GM21786 (cell line): ENCODE measurements at regions not wholly inside any gene's neighbourhood (a gene's known extent, or its start where the extent isn't known, plus 50 kb on each side); places are given as distances from the start of the nearest gene placed in this dataset.

ENCODE experiments used
- ATAC-seq: cut with Tn5 transposase; IDR thresholded peaks from one replicate; pipeline ENCODE4 v1.9.1; 2021; ENCODE audit not compliant: unreplicated experiment

DNA sequence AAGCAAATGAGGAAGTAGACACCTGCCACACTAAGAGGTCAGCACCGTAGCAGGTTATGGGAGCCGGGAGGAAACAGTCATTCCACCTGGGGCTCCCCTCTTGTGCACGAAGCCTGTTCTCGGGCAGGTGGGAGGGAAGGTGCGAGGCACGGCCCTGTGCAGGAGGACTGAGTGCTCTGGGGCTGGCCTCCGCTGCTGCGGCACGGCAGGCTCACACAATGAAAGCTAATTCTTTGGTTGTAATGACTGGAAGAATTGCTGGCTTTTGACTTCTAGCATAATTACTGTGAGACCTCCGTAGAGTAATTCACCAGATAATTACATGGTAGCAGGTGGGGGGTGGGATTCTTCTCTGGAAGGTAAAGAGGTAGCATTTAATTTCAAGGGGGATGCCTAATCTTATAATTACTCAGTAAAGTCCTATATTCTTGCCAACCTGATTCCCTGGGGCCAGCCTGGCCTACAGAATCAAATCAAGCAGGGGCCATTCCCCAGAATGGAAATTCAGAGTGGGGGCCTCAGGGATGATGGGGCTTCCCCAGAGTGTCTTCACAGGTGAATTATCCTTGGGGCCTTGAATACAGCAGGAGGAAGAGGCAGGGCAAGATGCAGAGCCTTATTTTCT is 129.1 kb downstream of the TPRA1 start:
- ATAC-seq, result no peak

DNA sequence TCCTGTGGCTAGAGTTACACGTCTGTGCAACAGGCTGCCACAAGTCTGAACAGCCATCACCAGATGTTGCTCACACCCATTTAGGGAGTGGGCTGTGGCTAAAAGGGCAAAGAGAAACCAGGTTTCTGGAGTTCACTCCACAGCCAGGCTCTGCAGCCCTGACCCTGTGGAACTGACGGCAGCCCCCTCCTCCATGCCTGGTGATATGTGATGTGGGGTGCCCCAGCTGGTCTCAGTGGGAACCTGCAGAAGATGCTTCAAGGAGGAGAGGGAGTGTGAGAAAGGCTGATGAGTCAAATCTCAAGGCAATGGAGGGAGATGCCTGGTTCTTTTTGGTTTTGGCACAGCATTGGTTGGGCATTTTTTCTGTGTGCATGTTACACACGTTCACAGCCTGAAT is 130.6 kb downstream of the TPRA1 start:
- ATAC-seq, result no peak

DNA sequence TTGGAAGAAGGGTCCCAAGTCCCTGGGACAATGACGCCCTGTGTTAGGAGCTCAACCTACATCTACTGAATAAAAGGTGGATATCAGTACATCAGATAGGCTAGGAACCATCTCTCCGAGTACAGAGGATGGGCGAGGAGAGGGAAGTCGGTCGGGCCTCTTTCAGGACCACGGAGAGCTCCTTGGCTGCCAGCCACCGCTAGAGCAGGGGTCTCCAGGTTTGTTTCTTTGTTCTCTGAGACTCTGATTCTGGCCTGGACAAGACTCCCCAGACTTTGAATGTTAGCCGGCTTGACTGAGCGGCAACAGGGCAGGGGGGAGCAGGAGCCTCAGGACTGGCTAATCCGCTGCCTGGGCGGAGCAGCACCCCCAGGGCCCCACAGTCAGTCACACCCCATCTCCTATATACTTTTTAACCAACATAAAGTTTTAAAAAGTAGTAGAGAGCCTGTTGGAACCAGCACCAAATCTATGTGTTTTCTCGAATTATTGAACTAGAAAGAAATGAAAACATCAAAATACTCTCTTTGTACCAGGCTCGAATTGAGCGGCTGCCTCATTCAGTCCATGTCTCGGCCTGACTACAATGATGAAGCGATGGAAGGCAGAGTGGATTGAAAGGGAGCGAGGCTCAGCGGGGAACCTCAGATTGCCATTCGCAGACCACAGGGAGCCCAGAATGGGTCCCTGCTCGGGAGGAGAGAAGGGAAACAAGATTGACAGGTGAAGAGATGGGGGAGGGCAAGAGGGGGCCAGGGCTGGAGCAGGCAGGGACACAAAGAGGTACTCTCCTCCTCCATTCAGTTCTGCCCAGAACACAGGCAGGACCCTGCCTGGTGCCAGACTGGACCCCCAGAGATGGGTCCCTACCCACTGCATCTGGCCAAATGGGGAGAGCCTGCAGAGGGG is 131.6 kb downstream of the TPRA1 start:
- ATAC-seq, result no peak

DNA sequence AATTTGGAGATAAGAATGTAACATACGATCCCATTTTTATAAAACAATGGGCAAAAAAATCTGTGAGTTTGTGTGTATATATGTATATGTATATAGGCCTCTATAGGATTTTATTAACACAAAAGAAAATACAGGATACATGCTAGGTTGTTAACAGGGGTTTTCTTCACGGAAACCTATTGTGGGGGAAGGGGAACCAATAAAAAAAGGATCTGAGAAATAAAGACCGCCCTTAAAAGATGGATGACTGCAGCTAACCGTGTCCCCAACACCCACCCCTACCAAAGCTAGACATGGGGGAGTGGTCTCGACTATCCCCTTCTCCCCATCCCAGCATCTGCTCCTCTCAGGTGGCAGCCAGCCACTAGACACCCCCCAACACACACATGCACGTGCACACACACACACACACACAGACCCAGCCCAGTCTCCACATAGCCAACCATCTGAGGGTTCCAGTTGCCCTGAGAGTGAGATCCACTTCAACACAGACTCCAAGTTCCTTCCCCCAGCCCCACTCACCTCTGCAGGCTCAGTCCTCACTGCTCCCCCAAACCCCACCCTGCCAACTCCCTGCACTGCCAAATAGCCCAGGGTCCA is 132.9 kb downstream of the TPRA1 start:
- ATAC-seq, result no peak

DNA sequence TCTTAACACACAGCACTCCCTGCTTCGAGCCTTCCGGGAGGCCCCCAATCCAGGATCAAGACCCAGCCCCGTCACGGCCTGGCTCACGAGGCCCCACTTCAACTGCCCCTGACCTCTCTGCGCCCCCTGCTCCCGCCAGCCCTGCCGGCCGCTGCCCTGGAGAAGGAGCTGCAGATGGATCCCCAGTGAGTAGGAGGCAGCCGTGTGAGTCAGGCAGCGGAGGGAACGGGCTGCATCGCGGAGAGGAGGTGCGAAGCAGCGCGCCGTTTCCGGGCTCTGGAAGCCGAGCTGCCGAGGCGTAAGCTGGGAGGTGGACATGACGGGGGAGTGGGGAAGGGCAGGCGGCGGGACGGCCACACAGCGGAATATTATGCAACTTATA is 133.4 kb downstream of the TPRA1 start:
- ATAC-seq, result no peak

DNA sequence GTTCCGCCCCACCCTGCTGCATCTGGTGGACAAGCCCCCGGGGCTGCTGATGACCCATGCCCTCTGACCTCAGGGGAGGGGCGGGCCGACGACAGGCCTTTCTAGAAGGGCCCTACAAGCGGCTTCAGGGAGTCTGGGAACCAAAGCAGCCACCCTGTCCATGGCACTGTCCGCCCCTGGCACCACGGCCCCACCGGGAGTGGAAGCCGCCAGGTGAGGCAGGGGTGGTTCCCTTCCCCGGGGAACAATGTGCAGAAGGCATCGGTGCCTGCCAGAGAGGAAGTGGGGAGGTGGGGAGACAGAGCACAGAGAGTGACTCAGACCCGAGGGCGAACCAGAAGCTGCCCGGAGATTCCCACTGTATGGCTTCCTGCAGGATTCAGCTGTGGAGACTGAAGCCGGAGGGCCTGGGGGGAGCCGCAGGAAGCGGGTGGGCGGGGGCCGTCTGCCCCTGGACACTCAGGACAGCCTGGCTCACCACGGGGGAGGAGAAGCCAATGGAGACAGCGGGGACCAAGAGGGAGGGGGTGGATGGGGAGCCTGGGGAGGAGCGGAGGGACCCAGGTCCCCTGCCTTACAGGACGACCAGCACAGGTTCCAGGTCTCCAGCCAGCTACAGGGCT is 134.0 kb downstream of the TPRA1 start:
- ATAC-seq, result no peak

DNA sequence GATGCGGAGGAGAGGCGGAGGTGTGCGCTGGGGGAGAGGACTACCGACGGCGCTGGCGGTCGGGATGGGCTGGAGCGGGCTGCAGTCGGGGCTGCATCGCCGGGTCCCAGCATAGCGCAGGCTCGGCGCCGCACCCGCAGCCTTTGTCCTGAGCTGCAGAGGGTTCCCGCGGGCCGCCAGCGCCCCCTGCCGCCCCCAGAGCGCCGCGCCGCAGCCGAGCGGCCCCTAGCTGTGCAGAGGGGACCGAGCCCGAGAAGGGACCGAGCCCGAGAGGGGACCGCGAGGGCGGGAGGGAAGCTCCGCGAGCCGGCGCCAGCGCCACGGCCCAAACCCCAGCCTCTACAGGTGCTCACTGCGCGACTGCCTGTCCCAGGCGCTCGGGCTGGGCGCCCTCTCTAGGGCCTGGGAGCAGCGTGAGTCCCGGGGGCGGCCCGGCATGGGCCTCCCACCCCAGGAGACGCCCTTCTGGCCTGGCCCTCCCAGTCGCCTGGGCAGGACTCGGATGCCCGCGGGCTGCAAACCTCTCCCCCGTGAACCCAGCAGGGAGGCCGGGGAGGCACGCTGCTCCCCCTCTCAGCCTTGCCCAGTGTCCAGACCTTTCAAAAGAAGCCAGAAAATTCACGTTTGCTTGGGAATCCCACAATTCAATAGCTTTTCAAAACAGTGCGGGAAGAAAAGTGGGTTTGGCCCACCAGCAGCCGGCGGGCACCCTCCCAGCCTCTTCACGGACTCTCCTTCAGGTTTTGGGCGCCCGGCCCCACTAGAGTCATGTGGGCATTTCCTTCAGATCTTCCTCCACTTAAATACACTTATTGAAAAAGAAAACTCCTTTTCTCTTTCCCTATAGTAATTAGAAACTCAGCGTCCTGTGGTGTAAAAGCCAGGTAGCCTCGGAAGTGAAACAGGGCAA is 134.7 kb downstream of the TPRA1 start:
- peak; percentile 72 for ATAC-seq

DNA sequence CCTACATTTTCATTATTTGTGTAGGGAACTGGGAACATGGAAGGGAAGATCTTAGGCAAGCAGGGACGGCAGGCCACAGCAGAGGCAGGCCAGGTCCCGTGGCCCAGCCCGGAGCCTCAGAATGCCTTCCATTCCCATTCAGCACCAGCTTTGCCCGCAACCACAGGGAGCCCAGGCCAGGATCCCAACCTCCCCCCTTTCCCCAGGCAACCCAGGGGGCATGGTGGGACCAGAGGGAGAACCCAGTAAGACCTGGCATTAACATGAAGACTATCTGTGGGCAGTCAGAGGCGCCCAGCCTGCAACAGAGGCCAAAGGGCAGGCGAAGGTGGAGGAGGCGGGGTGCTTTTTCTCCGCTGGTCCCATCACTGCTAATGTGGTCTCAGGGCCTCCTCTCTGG is 135.6 kb downstream of the TPRA1 start:
- no peak for ATAC-seq

DNA sequence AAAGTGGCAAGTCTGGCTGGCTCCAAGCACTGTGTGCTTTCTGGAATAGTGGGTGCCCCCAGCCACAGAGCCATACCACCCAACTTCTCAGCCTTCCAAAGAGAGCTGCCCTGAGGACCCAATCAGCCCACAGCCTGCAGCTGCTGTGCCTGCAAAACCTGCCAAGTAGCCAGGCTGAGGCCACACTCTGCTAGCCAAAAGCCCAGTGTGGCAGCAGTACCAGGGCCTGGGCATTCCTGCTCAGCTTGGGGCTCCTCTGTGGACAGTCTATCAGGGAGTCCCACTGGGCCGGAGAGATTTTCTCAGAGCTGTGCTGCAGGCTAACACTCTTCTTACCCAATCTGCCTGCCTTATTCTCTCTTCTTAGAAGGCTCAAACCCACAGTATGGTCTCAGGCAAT is 136.5 kb downstream of the TPRA1 start:
- ATAC-seq, result no peak

DNA sequence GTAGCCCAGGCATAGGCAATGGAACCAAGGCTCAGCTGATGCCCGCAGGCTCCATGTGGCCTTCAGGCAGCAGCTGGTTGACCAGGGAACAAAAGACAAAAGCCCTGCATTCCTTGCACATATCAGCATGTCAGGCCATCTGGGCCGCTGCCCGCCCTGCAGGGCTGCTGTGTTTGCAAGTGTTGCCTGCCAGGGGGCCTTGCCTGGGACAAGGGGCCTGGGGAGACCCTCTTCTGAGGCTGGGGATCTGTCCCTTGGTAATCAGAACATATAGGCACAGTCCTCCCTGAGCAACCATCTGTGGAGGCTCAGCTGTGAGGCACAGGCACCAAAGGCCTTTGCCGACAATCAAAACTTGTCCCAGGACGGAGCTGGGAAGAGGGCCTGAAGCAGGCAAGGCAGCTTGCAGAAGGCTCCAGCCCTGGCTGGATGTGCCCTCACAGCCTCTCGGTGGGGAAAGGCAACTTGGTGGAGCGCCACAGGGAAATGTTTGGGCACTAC is 138.2 kb downstream of the TPRA1 start:
- no peak for ATAC-seq

DNA sequence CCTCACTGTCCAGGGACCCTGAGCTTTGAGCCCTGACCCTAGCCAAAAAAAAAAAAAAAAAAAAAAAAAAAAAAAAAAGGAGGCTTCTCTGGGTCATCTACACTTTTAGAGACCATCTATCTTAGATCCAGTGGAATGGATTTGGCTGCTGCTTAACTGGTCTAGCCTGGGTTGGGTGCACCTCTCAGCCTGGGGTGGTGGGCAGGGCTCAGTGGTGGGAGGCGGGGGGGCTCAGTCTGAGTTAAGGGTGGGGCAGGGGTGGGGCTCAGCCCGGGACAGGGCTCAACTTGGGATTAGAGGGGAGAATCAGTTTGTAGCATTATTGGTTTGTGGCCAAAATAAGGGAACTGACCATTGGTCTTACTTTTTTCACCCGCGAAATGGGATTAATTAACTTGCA is 139.2 kb downstream of the TPRA1 start:
- ATAC-seq, result no peak

DNA sequence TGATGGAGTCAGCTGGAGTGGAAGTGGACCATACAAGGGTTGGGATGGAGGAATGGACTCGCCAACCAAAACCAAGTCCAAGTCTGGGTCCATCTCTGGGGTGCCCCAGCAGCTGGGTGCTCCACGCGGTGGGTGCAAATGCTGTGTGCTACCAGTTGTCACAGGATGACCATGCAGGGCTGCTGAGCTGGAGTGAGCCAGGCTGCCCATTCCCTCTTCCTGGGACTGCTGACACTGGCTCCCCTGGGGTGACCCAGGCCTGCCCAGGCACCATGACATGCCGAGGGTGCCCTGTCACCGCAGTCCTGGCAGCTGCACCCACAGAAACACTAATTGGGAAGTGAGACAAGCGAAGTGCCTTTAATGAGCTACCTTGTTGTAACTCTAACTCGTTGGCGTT is 140.2 kb downstream of the TPRA1 start:
- no peak for ATAC-seq

DNA sequence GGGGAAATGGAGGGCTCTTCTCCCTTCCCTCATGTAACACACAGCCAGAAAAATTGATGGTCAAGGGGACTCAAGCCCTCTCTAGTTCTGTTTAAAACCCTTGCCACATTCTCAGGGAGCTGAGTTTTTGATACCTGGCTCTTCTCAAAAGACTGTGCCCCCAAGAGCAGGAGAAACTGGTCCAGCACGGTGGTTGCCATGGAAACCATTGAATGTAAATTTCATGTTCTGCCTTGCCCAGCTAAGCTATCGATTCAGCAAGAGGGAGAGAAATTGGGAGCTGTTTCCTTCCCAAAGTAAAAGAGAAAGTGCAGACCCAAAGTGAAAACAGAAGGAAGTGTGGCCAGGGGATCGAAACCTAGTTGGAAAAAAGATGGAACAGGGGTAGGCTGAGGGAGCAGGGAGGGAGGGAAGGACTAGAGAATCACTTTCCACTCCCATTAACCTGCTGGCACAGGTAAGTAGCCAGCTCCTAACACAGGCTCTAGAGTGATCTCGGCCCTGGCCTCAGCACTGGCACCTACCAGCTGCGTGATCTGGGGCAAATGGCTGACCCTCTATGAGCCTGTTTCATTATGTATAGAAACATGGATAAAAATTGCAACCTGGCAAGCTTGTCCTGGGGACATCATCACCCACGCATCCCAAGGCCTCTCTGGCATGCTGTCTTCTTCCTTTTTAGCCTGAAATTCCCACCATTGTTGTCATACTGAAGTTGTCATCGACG is 140.9 kb downstream of the TPRA1 start:
- ATAC-seq, result no peak

DNA sequence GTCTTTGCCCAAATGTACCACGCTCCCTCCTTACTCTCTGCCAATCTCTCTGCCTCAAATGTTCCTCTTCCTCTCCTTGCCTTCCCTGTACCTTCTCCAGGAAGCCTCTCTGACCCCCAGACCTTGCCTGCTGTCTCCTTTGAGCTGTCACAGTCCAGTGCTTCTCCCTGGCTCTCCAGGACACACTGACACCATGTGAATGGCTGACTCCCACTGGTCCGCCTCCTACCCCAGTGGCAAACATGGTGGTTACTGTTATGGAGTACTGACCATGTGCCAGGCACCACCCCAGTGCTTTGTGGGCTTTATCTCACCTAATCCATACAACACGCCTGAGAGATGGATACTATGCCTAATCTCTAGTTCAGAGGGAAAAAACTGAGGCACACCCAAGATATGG is 141.9 kb downstream of the TPRA1 start:
- no peak for ATAC-seq

DNA sequence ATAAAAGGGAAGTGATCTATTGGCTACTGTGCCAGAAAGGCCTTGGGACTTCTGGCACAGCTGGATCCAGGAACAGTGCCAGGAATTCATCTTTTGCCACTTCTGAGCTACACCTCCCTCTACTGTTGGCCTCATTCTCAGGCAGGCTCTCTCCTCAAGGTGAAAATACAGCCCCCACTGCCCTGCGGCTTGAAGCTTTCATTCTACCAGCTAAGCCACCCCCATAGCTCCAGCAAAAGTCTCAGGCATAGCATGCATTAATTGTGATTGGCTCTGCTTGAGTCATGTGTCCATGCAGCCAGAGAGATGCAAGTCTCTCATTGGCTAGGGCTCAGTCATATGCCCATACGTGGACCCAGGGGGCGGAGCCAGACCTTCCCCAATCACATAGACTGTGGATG is 142.4 kb downstream of the TPRA1 start:
- no peak for ATAC-seq

DNA sequence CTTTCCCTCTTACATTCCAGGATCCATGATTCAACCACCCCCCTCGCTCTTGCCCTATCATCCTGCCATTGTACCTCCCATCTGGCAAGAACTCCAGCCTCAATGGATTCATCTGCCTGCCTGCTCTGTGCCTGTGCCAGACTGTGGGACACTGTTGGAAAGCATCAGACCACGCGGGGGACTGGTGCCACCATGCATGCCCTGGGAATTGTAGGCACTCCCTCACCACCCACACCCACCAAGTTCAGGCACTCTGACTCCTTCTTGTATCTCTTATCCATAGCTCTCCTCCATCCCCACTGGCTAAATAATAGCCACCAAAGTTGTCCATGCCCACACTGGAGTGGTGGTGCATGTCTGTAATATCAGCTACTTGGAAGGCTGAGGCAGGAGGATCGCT is 143.8 kb downstream of the TPRA1 start:
- no peak for ATAC-seq

DNA sequence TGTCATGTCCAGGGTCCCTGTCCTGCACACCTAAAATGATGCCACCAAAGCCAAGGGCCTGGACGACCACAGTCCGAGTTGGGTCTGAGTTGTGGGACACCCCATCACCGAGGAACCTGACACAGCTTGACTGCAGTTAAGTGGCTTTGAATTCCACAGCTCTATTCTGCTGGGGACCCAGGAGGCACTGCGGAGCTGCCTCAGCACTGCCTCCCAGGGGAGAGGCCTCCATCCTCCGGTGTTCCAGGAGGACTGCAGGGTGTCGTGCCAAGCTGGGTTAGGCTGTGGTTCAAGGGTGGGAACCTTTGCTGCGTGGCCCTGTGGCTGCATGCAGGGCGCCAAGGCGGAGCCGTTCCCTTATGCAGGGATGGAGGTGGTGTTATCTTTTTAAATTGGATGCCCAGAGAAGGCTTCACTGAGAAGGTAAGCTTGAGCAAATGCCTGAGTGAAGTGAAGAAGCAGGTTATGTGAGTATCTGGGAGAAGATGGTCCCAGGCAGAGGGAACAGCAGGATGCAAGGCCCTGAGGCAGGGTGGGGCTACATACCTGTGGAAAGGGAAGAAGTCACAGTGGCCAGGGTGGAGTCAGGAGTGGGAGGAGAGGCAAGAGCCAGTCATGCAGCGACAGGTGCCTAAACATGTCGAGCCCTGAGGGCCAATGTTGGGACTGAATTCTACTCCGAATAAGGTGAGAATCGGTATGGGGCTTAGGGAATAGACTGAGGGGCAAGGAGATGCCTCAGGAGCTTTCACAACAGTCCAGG is 144.8 kb downstream of the TPRA1 start:
- no peak for ATAC-seq

DNA sequence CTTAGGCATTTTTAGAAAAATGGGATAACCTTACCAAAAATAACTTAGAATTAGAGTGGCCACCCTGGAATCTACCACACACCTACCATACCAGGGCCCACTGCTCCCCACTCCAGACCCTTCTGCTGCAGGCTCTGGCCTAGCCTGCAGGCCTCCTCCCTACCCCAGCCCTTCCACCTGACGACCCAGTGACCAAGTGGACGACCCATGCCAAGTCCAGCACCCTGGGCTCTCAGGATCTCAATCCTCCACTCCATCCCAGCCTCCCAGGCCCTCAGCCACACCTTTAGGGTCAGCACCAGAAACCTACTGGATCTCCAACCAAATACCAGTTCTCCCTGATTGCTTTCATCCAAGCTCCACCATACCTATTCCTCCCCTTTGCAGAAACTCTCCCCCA is 145.8 kb downstream of the TPRA1 start:
- no peak for ATAC-seq
